Left cardiac atrium (tissue), 4 donors: ENCODE measurements at regions not wholly inside any gene's neighbourhood (a gene's known extent, or its start where the extent isn't known, plus 50 kb on each side); places are given as distances from the start of the nearest gene placed in this dataset.
"Not testable (repeated sequence)": the region's sequence is repeated elsewhere in the genome, so short reads cannot be mapped to it uniquely, and the experiment has no call there.

Experiments
- ATAC-seq, 2 donors: fragments of 200-7000 bp; cut with Tn5 transposase; one replicate each; pipeline ENCODE4 v1.9.1; 2020; ENCODE audit warnings: mild to moderate bottlenecking in 2 of 2, moderate library complexity in 2 of 2
- DNase-seq: peaks from one replicate; pipeline ENCODE4 v3.0.0-alpha.2; 2020
- intact Hi-C, 2 donors: fragments of 100-400 bp; cut with DNase I; formaldehyde crosslinking; loops; one replicate each; pipeline versions ENCODE4 v1.14.1 to v1.15.1; 2022 to 2023
- donor health status: DM: no; HTN: yes; CAD: no.
- donor health status: DM: no; HTN: yes; CAD: no; lungs with severe emphysema.
- donor health status: DM: yes; HTN: yes; CAD: no.
- donor health status: Dilated cardiomyopathy.

GRCh38 chr13:89518289-89519077 is 1829.0 kb upstream of the MIR17HG start:
- ATAC-seq: no peak
- intact Hi-C loops: no loop called here
- no peak for DNase-seq

DNA sequence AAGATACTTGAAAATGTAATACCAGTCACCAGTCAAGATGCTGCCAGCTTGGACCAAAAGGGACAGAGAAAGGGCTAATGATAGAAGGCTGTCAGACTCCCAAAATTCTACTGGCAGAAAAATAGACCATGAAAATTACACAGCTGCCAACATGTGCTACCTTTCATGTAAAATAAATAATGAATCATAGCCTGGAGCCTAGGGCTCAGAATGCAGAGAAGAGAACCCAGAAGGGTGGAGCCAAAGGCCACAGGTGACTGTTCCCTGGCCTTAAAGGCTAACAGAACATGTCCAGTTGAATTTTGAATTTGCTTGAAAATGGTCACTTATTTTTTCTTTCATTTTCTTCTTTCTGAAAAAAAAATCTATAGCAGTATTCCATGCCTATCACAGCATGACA is 1827.0 kb upstream of the MIR17HG start:
- intact Hi-C loops: no loop called here
- no peak for ATAC-seq
- no peak for DNase-seq

DNA sequence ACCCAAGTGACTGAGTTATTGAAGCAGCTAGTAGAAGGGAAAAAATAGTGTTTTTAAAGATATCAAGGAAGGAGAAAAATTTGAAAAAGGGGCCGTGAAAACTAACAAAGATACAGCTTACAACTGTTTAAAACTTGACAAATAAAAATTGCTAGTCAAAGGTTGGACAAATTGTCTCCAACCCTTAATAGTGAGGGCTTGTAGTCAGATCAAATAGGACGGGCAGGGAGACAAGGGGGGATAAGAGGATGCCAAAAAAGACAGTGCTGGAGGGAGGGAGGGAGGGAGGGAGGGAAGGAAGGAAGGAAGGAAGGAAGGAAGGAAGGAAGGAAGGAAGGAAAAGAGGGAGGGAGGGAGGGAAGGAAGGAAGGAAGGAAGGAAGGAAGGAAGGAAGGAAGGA is 1825.8 kb upstream of the MIR17HG start:
- intact Hi-C loops, ATAC-seq: not testable (repeated sequence)

DNA sequence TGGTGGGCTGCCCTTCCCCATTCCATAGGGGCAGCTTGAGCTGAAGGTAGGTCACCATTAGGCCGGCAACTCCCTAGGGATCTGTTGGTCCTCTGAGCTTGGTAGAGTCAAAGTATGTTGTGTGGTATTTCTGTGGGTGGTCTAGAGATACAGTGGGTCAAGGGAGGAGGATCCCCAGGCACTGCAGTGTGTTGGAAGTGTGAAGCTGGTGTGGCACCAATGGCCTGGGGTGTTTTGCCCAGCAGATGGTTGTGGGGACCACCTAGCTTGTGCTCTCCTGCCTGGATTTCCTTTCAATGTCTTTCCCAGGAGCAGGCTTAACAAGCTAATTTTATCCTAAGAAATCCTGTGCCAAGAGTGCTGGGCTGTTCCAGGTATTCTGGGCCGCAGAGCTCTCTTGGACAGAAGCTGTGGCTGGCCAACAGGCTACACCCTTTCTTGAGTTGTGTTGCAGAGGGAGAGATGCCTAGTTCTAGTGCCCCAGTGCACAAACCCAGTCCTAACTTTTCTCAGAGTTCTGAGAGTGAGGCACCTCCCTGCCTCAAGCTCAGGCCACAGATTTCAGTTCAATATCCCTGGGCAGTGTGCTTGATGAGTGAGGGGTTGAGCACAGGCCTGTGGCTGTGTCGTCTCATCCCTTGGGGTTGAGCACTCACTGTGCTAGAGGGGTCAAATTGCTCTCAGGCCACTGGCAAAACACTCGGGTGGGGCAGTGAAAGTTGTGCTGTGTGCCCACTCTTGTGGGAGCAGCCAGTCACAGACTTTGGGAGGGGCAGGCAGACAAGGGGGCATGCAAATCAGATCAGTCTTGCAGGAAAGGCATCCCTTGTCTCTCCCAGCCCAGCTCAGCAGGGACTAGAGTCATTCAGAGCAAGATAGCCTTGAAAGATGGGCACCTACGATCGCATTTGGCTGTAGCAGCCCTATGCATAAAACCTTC is 1806.1 kb upstream of the MIR17HG start:
- DNase-seq: no peak
- no peak for ATAC-seq
- intact Hi-C loops: no loop called here

More for the DNA sequence above, 1825.8 kb upstream of the MIR17HG start:
- DNase-seq: not testable (repeated sequence)

GRCh38 chr13:89550938-89551337 is 1796.5 kb upstream of the MIR17HG start:
- intact Hi-C loops: no loop called here
- DNase-seq (no peak), ATAC-seq (no peak)

DNA sequence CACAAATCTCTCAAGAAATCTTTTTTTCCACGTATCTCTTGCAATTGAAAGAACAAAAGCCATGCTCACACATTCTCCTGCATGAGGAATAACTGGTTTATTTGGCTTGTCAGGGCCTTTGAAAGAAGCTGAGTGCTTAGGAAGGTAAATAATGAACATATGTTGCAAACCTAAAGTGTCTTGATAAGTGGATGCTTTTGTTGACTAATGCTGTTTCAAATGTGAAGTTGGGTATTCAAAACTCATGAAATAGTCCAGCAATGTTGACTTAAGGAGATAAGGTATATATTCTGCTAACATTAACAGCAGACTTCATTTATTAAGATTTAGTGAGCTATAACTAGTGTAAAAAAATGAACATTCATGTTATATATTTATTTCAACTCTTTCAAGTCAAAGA is 1792.7 kb upstream of the MIR17HG start:
- intact Hi-C loops: no loop called here
- DNase-seq (no peak), ATAC-seq (no peak)

DNA sequence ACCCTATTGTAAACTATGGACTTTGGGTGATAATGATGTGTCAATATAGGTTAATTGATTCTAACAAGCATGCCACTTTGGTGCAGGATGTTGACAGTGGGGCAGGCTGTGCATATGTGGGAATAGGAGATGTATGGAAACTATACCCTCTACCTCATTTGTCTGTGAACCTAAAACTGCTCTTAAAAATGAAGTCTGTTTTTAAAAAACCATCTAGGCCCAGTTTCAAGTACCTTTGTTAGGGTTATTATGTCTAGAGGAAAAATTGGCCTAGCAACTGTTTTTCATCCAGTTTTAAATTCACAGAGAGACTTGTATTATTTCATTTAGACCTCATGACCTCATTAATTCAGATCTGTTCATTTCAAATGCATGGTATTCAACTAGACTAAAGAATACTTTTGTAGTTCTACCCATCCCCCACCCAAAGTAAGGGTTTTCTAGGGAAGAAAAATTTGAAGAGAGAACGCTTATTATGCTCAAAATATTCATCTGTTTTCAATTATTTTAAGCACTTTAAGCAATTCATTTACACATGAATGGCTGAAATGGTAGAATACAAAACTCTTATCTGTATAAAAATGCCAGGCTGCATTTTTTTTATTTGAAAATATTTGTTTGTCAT is 1781.9 kb upstream of the MIR17HG start:
- intact Hi-C loops: no loop called here
- DNase-seq (no peak), ATAC-seq (no peak)

DNA sequence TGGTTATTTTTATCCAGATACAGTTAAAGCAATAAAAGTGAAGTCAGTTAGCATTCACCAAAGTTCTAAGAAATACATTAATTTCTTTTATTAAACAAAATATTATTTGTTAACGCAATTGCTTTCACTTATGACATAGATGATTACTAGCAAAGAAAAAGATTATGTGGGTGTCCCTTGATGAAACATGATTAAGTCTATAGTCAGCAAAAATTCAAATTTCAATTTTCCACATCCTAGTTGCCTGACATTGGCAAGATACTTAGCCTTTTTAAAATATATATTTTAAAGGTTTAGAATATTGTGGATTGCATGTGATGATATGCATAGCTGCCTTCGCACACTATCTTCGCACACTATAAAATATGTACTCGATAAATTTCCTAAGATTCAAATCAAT is 1780.5 kb upstream of the MIR17HG start:
- intact Hi-C loops: no loop called here
- DNase-seq (no peak), ATAC-seq (no peak)

- no peak for ATAC-seq
- DNase-seq: no peak
- intact Hi-C loops: no loop called here
Observed at GRCh38 chr13:89568276-89568675, 1779.2 kb upstream of the MIR17HG start.

GRCh38 chr13:89568746-89569145 is 1778.7 kb upstream of the MIR17HG start:
- ATAC-seq: no peak
- no peak for DNase-seq
- intact Hi-C loops: no loop called here

- ATAC-seq (no peak), DNase-seq (no peak)
- intact Hi-C loops: no loop called here
Observed at GRCh38 chr13:89571676-89572075, 1775.8 kb upstream of the MIR17HG start.

DNA sequence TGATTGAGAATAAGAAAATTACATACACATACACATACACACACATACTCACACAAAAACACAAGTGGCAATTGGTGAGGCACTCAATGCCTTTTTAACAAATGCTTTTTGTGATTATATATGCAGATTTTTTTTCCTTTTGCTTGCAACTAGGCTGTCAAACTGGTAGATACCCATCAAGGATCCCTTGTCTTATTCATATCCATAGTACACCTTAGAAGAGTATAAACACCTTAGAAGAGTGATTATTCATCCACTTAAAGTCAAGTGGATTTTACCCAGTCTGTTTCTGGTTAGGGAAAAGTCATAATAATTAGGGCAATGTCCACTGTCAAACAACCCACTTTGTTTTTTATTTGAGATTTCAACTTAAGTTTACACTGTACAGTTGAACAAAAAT is 1773.4 kb upstream of the MIR17HG start:
- ATAC-seq (no peak), DNase-seq (no peak)
- intact Hi-C loops: no loop called here

DNA sequence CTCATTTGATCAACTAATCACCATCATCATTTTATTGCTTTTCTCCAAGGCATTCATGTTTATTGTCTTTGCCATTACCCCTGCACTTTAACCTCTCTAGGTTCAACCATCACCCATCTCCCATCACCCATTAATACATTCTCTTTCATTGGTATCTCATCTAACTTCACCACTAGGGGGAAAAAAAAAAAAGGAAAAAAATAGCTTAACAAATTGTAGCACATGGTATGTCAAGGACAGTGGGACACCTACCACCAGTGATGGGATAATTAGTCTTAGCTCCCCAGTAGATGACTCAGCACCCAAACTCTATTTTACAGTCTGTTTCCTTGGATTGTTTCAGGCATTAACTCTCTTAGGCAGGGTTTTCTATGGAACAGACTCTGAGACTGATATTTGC is 1770.2 kb upstream of the MIR17HG start:
- ATAC-seq (no peak), DNase-seq (no peak)
- intact Hi-C loops: no loop called here

DNA sequence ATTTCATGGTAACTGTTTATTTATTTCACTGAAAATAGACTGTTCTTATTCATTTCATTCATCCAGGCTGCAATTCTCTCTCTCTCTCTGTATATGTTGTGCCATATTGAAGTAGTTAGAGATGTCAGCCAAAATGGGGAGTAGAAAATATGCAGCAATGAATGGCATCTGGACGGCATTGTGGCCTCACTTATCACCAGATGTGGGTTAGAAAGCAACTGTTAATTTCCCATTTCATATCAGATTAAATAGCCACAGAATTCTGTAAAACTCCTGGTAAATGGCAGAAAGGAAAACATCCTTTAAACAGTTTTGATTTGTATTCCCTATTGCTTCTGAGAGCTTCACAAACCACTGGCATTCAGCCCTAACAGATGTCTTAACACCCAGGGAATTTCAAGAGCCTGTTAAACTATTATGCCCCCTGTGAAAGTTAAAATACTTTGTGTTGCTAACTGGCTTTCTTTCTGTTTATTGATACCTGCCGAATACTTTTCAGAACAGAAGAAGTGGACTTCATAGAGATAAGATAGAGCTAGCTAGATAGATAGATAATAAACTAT is 1763.3 kb upstream of the MIR17HG start:
- DNase-seq (no peak), ATAC-seq (no peak)
- intact Hi-C loops: no loop called here

DNA sequence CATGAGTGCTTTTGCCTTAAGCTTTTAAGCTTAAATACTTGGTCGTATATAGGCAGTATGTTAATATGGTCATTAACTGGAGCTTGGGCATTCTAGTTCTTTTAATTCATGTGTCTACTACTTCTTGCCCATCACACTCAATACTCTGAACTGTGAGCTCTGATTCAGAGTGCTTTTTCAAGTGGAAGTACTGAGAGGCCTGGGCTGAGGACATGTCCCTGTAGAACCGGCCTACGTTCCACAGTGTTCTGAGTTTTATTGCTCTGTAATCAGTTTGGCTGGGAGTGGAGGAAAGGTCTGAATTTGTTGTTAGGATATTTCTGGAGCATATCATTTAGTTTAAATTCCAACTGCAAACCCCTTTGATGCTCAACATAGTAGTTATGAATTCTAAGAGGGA is 1744.8 kb upstream of the MIR17HG start:
- DNase-seq: no peak
- no peak for ATAC-seq
- intact Hi-C loops: no loop called here

GRCh38 chr13:89603187-89603586 is 1744.3 kb upstream of the MIR17HG start:
- DNase-seq (no peak), ATAC-seq (no peak)
- intact Hi-C loops: no loop called here

DNA sequence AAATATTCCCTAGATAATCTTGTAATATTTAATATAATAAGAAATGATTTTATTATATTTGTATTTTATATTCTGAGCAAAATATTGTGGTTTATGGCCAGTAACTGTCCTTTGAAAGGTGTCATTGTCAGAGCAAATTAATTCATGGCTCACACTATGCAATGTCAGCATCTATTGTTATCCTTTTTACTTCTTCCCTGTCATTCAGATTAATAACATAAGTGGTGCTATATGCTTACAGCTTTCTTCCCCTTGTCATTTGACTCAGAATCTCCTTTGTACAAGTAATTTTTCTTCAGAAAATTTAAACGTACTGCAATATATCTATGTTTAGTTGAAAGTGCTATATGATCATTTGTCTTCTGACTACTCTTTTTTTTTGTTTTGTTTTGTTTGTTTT is 1738.2 kb upstream of the MIR17HG start:
- no peak for ATAC-seq
- DNase-seq: no peak
- intact Hi-C loops: no loop called here

GRCh38 chr13:89610331-89610730 is 1737.2 kb upstream of the MIR17HG start:
- no peak for DNase-seq
- no peak for ATAC-seq
- intact Hi-C loops: no loop called here

DNA sequence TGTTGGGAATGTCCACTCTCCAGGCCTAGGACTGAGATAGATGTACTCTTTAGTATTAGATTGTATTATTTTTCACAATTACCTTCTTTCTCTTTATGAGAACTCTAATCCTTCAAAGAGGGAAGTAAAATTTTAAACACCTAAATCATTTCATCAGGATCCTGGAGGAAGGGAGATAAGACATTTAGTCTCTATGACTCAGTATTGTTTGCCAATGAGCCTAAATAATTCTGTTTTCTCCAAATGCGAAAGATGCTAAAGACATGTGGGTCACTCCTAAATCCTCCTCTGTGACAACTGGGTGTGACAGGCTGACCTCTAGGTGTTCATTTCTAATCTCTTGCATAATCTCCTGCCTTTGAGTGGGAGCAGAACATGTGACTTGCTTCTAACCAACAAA is 1736.6 kb upstream of the MIR17HG start:
- no peak for ATAC-seq
- DNase-seq: no peak
- intact Hi-C loops: no loop called here

DNA sequence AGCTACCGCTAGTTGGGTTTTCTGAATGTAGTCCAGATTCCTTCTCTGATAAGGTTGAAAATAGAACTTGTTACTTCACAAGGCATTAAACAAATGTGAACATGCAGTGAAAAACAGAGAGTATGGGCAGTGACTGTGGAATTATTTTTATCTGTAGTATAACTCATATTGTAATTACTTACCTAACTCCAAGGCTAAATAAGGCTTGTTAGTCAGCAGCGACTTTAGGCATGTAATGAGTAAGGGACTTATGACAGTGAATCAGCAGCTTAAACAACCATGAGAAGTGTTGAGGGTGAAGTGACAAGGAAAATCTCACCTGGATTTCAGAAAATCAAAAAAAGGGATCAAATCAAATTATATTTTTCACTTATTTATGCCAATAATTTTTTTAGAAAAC is 1719.5 kb upstream of the MIR17HG start:
- ATAC-seq (no peak), DNase-seq (no peak)
- intact Hi-C loops: no loop called here
